Activated CD8-positive, alpha-beta T cell treated with anti-CD3 and anti-CD28 coated beads for 36 hours (primary cell): ENCODE measurements at regions not wholly inside any gene's neighbourhood (a gene's known extent, or its start where the extent isn't known, plus 50 kb on each side); places are given as distances from the start of the nearest gene placed in this dataset.

ENCODE experiments used
- ATAC-seq: fragments of 200-7000 bp; cut with Tn5 transposase; one replicate; pipeline ENCODE4 v1.10.0; 2021; ENCODE audit warnings: mild to moderate bottlenecking, moderate library complexity
- CTCF ChIA-PET: fragments of 350-600 bp; sonication (Branson Sonifier 250); formaldehyde crosslinking; loops from one replicate; lab custom pipeline; 2021; ENCODE audit warnings: antibody characterized with exemption; lab: Charles Lee
- POLR2A ChIA-PET: fragments of 350-600 bp; sonication (Branson Sonifier 250); formaldehyde crosslinking; loops from one replicate; lab custom pipeline; 2021; ENCODE audit warnings: antibody characterized with exemption; lab: Charles Lee
- DNase-seq: peaks from one replicate; pipeline ENCODE4 v3.0.0-alpha.2; 2020
- H3K27ac Mint-ChIP-seq: one replicate; pipeline ENCODE4 v1.8.0; 2021; ENCODE audit warnings: mild to moderate bottlenecking, mixed read lengths
- H3K27me3 Mint-ChIP-seq: one replicate; pipeline ENCODE4 v1.8.0; 2021; ENCODE audit warnings: mixed read lengths
- H3K36me3 Mint-ChIP-seq: one replicate; pipeline ENCODE4 v1.8.0; 2021; ENCODE audit warnings: low read depth, mixed read lengths
- H3K4me1 Mint-ChIP-seq: one replicate; pipeline ENCODE4 v1.8.0; 2021; ENCODE audit warnings: low read depth, mixed read lengths
- H3K4me3 Mint-ChIP-seq: one replicate; pipeline ENCODE4 v1.8.0; 2021; ENCODE audit warnings: mild to moderate bottlenecking, moderate library complexity, mixed read lengths
- H3K9me3 Mint-ChIP-seq: one replicate; pipeline ENCODE4 v1.8.0; 2021; ENCODE audit warnings: mixed read lengths
- intact Hi-C: fragments of 100-400 bp; cut with micrococcal nuclease; formaldehyde crosslinking; loops from one replicate; pipeline ENCODE4 v1.10.0; 2022
- TF ChIP-seq, protein P1 (sequence below): fragments of 200-600 bp; IDR thresholded peaks from one replicate; pipeline ENCODE4 v1.8.0; 2022; ENCODE audit warnings: antibody characterized with exemption, mild to moderate bottlenecking

DNA sequence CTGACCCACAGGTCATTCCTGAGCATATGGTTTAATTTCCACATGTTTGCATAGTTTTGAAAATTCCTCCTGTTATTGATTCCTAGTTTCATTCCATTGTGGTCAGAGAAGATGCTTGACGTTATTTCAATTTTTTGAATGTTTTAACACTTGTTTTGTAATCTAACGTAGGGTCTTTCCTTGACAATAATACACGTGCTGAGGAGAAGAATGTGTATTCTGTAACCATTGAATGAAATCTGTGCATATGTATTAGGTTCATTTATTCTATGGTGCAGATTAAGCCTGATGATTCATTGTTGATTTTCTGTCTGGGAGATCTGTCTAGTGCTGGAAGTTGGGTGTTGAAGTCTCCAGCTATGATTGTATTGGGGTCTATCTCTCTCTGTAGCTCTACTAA lies 486.4 kb upstream of the RPS6KA3 start:
- ATAC-seq (no peak), DNase-seq (no peak)
- intact Hi-C loops = no loop called here
- no peaks in the 10 kb centered on the region for H3K36me3 Mint-ChIP-seq
- TF ChIP-seq, protein P1, sequence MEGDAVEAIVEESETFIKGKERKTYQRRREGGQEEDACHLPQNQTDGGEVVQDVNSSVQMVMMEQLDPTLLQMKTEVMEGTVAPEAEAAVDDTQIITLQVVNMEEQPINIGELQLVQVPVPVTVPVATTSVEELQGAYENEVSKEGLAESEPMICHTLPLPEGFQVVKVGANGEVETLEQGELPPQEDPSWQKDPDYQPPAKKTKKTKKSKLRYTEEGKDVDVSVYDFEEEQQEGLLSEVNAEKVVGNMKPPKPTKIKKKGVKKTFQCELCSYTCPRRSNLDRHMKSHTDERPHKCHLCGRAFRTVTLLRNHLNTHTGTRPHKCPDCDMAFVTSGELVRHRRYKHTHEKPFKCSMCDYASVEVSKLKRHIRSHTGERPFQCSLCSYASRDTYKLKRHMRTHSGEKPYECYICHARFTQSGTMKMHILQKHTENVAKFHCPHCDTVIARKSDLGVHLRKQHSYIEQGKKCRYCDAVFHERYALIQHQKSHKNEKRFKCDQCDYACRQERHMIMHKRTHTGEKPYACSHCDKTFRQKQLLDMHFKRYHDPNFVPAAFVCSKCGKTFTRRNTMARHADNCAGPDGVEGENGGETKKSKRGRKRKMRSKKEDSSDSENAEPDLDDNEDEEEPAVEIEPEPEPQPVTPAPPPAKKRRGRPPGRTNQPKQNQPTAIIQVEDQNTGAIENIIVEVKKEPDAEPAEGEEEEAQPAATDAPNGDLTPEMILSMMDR = no peak
- no peaks in the 10 kb centered on the region for H3K4me1 Mint-ChIP-seq
- POLR2A ChIA-PET = no interaction called here
- H3K27me3 Mint-ChIP-seq = peaks cover 8% of the 10 kb centered on the region
- no peaks in the 10 kb centered on the region for H3K9me3 Mint-ChIP-seq
- H3K4me3 Mint-ChIP-seq = no peak overlapping the region
- H3K27ac Mint-ChIP-seq = no peak overlapping the region
- CTCF ChIA-PET = no interaction called here

DNA sequence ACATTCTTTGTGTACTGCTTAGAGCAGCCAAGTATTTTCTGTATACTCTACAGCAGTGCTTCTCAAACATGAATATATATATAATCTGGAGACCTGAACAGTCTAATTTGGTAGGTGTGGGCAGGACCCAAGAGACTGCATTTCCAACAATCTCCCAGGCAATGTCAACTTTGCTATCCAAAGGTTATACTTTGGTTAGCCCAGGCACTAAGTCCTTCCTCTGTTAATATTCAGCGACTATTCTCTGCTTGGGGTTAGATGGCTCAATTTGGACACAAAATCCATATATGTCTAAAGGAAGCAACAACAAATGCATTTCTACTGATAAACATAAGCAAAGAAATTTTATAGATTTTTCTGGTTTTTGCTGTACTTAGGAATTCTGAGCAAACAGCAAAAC lies 480.0 kb upstream of the RPS6KA3 start:
- peaks cover 1% of the 10 kb centered on the region for H3K27me3 Mint-ChIP-seq
- no peak overlapping the region for H3K27ac Mint-ChIP-seq
- intact Hi-C loops = no loop called here
- TF ChIP-seq, protein P1 = no peak
- ATAC-seq = no peak
- ChIA-PET CTCF (no interaction called here), POLR2A (no interaction called here)
- H3K4me3 Mint-ChIP-seq = no peak overlapping the region
- no peaks in the 10 kb centered on the region for H3K36me3 Mint-ChIP-seq
- no peaks in the 10 kb centered on the region for H3K4me1 Mint-ChIP-seq
- H3K9me3 Mint-ChIP-seq = no peaks in the 10 kb centered on the region
- no peak for DNase-seq

DNA sequence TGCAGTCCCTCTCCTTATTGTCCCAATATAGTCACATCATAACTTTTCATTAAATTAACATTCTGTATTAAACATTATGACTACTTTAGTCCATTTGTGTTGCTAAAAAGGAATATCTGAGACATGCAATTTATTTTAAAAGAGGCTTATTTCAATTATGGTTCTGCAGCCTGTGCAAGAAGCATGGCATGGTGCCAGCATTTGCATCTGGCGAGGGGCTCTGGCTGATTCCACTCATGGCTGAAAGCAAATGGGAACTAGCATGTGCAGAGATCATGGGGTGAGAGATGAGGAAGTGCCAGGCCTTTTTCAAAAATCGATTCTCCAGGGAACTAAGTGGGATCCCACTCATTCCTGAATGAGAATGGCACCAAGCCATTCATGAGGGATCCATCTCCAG lies 476.3 kb upstream of the RPS6KA3 start:
- no peaks in the 10 kb centered on the region for H3K4me1 Mint-ChIP-seq
- H3K36me3 Mint-ChIP-seq = no peaks in the 10 kb centered on the region
- H3K4me3 Mint-ChIP-seq = no peak overlapping the region
- intact Hi-C loops = no loop called here
- DNase-seq (no peak), ATAC-seq (no peak)
- TF ChIP-seq, protein P1 = no peak
- CTCF ChIA-PET = no interaction called here
- POLR2A ChIA-PET = no interaction called here
- H3K27me3 Mint-ChIP-seq = peaks cover 5% of the 10 kb centered on the region
- H3K27ac Mint-ChIP-seq = no peak overlapping the region
- H3K9me3 Mint-ChIP-seq = no peaks in the 10 kb centered on the region

DNA sequence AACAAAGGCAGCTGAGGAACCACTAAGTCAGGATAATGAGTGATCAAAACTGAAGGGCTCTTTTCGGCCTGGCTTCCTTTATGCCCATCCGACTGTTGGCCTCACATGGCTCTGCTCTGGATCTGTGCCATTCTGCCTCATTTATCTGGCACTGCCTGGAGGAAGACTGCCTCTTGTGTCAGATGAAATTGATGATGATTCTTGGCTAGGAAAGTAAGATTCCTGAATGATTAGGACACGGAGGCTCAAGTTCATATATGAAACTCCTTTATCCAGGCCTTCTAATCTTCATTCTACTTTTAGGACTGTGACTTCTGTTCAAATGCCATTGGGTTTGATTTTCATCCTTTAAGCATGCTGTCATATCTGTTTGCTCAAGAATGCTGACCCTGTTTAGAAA lies 475.4 kb upstream of the RPS6KA3 start:
- no peak overlapping the region for H3K4me3 Mint-ChIP-seq
- H3K36me3 Mint-ChIP-seq = no peaks in the 10 kb centered on the region
- ATAC-seq = no peak
- DNase-seq = no peak
- ChIA-PET POLR2A (no interaction called here), CTCF (no interaction called here)
- peaks cover 5% of the 10 kb centered on the region for H3K27me3 Mint-ChIP-seq
- H3K9me3 Mint-ChIP-seq = no peaks in the 10 kb centered on the region
- H3K4me1 Mint-ChIP-seq = no peaks in the 10 kb centered on the region
- TF ChIP-seq, protein P1 = no peak
- no peak overlapping the region for H3K27ac Mint-ChIP-seq
- intact Hi-C loops = no loop called here

DNA sequence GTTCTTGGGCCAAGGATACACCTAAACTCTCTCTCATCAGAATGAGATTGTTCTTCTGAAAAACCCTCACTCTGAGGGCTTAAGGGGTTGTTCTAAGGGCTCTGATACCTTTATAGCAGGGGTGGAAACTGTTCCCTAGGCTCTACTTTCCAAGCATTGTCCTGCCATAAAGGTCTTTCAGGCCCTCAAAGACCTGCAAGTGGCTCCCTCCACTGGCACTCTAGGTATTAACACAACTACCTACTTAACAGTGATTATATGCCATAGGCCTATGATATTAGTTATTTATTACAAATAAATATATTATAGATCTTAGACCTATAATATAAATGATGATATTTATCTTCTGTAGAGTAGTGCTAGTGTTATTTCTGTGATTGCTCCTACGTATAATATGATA lies 473.7 kb upstream of the RPS6KA3 start:
- TF ChIP-seq, protein P1 = no peak
- POLR2A ChIA-PET = no interaction called here
- DNase-seq (no peak), ATAC-seq (no peak)
- CTCF ChIA-PET = no interaction called here
- no peaks in the 10 kb centered on the region for H3K9me3 Mint-ChIP-seq
- no peak overlapping the region for H3K27ac Mint-ChIP-seq
- no peaks in the 10 kb centered on the region for H3K4me1 Mint-ChIP-seq
- intact Hi-C loops = no loop called here
- H3K4me3 Mint-ChIP-seq = no peak overlapping the region
- no peaks in the 10 kb centered on the region for H3K36me3 Mint-ChIP-seq
- peaks cover 5% of the 10 kb centered on the region for H3K27me3 Mint-ChIP-seq
